ENCODE measurements at regions not wholly inside any gene's neighbourhood (a gene's known extent, or its start where the extent isn't known, plus 50 kb on each side); places are given as distances from the start of the nearest gene placed in this dataset.
"Not testable (repeated sequence)": the region's sequence is repeated elsewhere in the genome, so short reads cannot be mapped to it uniquely, and the experiment has no call there.

GRCh38 chr10:21385996-21386585, 139.4 kb downstream of the SKIDA1 start:
- DNase-seq (ENCODE audit: extremely low read depth, low read depth) = no peak
- no peak for TF ChIP-seq CTCF (IDR thresholded peaks at IDR 0.05; ENCODE audit: low read depth, low read length, missing control alignments)

GRCh38 chr10:21385536-21385935, 139.9 kb downstream of the SKIDA1 start:
- TF ChIP-seq CTCF (IDR thresholded peaks at IDR 0.05; ENCODE audit: low read depth, low read length, missing control alignments) = no peak
- no peak overlapping the region for H3K4me3 ChIP-seq (replicated peaks; ENCODE audit: low read depth, low read length)
- no peak for DNase-seq (ENCODE audit: extremely low read depth, low read depth)

More at GRCh38 chr10:21385996-21386585, 139.4 kb downstream of the SKIDA1 start:
- H3K4me3 ChIP-seq (replicated peaks; ENCODE audit: low read depth, low read length) = no peak overlapping the region

DNA sequence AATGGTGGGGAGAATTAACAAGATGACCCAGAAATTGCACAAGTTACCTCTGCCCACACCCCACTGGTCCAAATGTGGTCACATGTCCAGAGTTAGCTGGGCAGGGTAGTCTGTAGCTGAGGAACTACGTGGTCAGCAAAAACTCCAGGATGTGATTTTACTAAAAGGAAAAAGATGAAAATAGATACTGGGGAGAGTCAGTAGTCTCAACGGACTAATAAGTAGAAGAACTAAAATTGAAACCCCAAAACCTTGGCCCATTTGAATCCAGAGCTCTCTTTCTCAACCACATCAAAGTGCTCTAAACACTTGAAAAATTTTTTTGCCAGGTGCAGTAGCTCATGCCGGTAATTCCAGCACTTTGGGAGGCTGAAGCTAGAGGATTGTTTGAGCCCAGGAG, 146.3 kb downstream of the SKIDA1 start:
- TF ChIP-seq CTCF (IDR thresholded peaks at IDR 0.05; ENCODE audit: low read depth, low read length, missing control alignments) = no peak
- DNase-seq (ENCODE audit: extremely low read depth, low read depth) = no peak
- no peak overlapping the region for H3K4me3 ChIP-seq (replicated peaks; ENCODE audit: low read depth, low read length)

DNA sequence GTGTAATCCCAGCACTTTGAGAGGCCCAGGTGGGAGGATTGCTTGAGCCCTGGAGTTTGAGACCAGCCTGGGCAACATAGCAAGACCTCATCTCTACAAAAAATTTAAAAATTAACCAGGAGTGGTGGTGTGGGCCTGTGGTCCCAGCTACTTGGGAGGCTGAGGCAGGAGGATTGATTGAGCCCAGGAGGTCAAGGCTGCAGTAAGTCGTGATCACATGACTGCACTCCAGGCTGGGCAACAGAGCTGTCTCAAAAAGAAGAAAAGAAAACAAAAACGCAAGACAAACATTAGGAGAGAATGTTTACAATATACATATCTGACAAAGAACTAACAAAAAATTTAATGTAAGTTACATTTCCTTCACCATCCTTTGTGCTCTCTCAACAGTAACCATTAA, 150.2 kb downstream of the SKIDA1 start:
- H3K4me3 ChIP-seq (replicated peaks; ENCODE audit: low read depth, low read length); DNase-seq (ENCODE audit: extremely low read depth, low read depth): not testable (repeated sequence)

- H3K4me3 ChIP-seq (replicated peaks; ENCODE audit: low read depth, low read length); DNase-seq (ENCODE audit: extremely low read depth, low read depth): not testable (repeated sequence)
Observed at GRCh38 chr10:21373881-21374280, 151.6 kb downstream of the SKIDA1 start.

- H3K4me3 ChIP-seq (replicated peaks; ENCODE audit: low read depth, low read length) = no peak overlapping the region
- peak; percentile 93 for DNase-seq (ENCODE audit: extremely low read depth, low read depth)
- no peak for TF ChIP-seq CTCF (IDR thresholded peaks at IDR 0.05; ENCODE audit: low read depth, low read length, missing control alignments)
Observed at GRCh38 chr10:21372651-21373410, 152.7 kb downstream of the SKIDA1 start.

DNA sequence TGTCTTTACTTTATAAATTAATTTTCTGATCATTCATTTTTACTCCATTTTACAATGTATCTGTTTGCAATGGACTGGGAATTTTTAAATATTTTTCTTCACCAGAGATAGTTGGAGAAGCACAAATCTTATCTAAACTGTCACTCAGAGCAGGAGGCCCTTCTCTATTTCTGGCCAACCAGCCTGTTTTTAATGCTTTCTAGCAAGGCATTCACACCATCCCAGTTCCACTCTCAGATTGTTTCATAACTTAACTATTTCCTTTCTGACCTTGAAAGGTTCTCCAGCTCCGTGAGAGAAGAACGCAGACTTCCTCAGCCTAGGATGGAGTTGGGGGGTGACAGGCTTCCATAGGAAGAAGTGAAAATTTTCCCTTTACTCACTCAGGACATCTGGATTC, 155.8 kb downstream of the SKIDA1 start:
- DNase-seq (ENCODE audit: extremely low read depth, low read depth) = no peak
- no peak overlapping the region for H3K4me3 ChIP-seq (replicated peaks; ENCODE audit: low read depth, low read length)
- no peak for TF ChIP-seq CTCF (IDR thresholded peaks at IDR 0.05; ENCODE audit: low read depth, low read length, missing control alignments)

Data from HFF-Myc (cell line).